ENCODE measurements at regions not wholly inside any gene's neighbourhood (a gene's known extent, or its start where the extent isn't known, plus 50 kb on each side); places are given as distances from the start of the nearest gene placed in this dataset.
A peak's percentile ranks its signal among the peaks of the same experiment; 100 is the strongest.

DNA sequence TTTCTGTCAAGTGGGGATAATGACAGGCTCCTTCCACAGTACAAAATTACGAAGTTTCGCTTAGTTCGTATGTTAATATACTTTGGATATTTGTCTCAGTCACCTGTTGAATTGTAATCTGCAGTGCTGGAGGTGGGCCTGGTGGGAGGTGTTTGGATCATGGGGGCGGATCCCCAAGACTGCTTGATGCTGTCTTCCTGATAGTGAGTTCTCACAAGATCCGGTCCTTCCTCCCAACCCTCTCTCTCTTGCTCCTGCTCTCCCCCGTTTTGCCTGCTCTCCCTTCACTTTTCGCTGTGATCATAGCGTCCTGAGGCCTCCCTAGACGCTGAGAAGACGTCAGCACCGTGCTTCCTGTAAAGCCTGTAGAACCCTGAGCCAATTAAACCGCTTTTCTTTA lies 97.1 kb upstream of the EPB41L3 start:
- no peak for DNase-seq (ENCODE audit: low spot score)

GRCh38 chr18:5639131-5639530 lies 95.3 kb upstream of the EPB41L3 start:
- no peak for DNase-seq (ENCODE audit: low spot score)

DNA sequence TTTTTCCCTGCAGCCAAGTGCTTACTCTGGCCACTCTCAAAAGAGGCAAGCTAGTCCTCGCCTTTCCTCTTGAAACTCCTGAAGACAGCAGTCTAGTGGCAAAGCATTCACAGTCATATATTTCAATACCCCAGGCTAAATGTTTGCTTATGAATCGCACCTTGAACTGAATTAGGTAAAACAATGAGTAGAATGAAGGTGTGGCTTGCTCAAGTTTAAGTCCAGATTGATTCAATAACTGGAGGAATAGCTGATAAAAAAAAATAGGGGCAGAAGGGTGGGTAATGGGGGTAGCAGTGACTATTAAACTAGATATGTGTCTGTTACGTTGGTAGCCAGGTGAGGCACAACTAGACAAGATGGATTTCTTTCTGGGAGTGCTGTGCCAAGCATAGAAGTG lies 88.2 kb upstream of the EPB41L3 start:
- DNase-seq (ENCODE audit: low spot score) = no peak

DNA sequence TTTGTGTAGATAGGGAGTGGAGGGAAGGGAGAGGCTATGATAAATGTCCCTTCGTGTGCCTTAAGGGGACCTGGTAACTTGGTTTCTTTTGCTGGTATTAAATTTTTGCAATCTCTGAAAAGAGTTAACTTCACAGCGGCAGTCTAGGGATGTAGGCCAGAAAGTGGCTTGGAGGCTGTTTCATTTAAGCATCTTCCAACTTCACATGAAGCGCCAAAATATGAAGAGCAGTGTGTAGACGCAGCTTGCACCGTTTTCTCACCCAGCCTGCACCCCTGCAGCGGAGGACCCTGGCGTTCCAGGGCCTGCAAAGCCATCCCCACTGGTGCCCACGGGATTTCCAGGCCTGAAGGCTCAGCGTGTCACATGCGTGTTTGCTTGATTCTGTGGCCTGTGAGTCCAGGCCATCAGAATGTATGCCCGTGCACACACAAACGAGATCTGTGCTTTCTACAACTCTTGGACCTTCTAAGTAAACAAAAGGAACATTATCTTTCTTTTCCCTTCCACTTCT lies 87.2 kb upstream of the EPB41L3 start:
- peak; percentile 7 for DNase-seq (ENCODE audit: low spot score)

GRCh38 chr18:5630057-5630899 lies 86.5 kb upstream of the EPB41L3 start:
- DNase-seq (ENCODE audit: low spot score) = peak; percentile 93

GRCh38 chr18:5628512-5629255 lies 84.9 kb upstream of the EPB41L3 start:
- peak; percentile 59 for DNase-seq (ENCODE audit: low spot score)

GRCh38 chr18:5627776-5628511 lies 84.1 kb upstream of the EPB41L3 start:
- DNase-seq (ENCODE audit: low spot score) = no peak

GRCh38 chr18:5626130-5626880 lies 82.5 kb upstream of the EPB41L3 start:
- no peak for DNase-seq (ENCODE audit: low spot score)

DNA sequence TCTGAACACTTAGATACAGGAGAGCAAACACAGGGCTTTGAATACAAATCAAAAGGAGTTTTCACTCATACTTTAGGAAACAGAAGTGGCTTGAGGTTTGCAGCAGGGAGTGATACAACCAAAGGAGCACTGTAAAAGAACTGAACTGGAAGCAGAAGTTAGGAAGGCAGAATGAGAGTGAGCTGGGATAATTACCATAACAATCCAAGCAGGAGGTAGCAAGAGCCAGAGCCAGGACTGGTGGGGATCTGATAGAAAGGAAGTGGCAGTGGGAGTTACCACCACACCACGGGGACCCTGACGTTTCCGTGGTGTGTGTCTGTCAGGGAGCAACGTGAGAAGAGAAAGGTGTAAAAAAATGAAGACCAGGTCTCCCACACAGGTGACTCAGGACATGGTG lies 81.3 kb upstream of the EPB41L3 start:
- DNase-seq (ENCODE audit: low spot score) = no peak

DNA sequence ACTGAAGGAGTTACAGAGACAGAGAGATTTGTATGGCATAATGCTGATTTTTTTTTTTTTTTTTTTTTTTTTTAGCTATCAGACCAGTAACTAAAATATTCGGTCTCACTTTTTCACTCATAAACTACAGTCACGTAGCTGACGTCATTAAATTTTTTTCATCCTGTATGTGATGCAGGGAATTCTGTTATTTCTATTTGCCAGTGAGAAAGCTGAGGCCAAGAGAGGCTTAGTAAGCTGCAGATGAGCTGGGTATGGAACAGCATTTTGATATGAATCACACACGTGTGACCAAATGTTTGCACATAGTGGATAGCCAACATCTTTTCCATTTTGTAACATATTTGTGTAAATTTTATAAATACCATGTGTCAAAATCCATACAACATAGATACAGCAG lies 79.1 kb upstream of the EPB41L3 start:
- no peak for DNase-seq (ENCODE audit: low spot score)

DNA sequence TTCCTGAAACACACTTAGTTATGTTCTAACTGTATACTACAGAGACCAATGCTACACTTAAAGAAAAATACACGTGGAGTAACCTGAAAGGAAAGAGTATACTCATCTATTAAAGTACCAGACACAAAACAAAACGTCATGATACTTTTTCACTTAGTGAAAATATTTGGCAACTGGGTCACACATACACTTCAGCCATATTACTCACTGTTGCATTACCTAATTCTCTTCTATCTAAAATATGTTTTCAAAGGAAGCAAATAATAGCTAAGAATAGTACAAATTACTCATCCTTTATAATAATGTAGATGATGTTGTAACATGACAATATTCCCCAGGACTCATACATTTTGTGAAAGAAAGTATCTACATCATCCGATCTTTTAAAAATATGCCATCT lies 76.5 kb upstream of the EPB41L3 start:
- DNase-seq (ENCODE audit: low spot score) = no peak

- no peak for DNase-seq (ENCODE audit: low spot score)
Measured at GRCh38 chr18:5619376-5619775, 75.6 kb upstream of the EPB41L3 start.

DNA sequence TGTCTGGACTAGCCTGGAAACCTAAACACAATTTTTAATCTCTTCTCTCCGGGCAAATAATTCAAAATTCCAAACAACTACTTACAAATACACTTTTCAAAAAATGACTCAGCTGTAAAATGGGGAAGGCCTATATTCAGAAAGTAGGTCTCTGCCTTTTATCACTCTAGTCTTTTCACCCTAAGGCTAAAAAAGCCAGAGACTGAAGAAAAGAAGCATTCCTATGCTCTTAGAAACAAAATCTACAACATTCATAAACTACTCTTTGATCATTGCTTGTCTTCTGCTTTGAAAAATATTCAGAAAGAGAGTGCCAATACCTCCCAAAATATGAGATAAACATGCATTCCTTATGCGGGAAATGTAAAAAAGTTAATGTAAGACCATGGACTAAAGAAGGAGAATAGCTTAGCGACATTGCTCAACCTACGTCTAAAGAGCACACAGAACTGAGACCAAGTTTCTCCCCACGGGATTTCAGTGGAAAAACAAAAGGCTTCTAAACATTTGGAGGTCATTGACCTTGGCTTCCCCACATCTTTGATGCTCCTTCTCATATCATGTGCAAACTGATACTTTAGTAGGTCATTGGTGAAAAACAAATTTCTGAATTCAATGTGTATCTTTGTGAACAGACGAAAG lies 74.4 kb upstream of the EPB41L3 start:
- DNase-seq (ENCODE audit: low spot score) = no peak

- DNase-seq (ENCODE audit: low spot score) = no peak
Measured at GRCh38 chr18:5611221-5611620, 67.4 kb upstream of the EPB41L3 start.

- DNase-seq (ENCODE audit: low spot score) = no peak
Measured at GRCh38 chr18:5608846-5609245, 65.0 kb upstream of the EPB41L3 start.

DNA sequence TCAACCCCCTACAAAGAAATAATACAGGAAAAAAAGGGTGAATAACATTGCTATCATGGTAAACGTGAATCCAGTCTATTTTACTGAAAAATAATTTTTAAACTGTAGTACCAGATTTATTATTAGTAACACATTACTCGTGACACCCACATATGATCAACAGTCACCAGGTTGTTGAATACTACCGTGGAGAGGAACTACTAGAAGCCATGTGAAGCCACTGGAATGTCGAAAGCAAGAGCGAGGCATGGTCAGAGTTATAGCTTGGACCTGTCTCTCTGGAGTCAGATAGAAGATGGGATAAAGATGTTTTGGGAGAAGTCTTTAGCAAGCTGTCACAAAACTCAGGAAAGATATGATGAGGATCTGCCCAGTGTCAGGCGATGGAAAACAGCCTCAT lies 63.2 kb upstream of the EPB41L3 start:
- no peak for DNase-seq (ENCODE audit: low spot score)

DNA sequence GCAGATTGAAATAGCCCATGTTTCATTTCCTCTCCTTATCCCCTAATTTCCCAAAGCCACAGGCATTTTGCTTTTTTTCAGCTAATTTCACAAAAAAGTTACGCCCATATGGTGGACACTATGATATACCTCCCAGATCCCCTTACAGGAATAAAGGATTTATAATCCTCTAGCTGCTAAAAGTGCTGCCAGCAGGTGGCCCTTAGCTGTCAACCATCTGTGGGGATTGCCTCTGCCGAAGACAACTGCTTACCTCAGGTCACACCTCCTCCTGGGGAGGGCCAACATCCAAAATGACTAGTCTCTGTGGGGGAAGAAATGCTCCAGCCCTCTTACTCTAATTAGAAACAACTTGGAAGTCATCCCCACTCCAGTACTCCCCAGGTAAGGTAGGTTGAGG lies 61.0 kb upstream of the EPB41L3 start:
- no peak for DNase-seq (ENCODE audit: low spot score)

GRCh38 chr18:5603153-5603552 lies 59.4 kb upstream of the EPB41L3 start:
- DNase-seq (ENCODE audit: low spot score) = no peak

DNA sequence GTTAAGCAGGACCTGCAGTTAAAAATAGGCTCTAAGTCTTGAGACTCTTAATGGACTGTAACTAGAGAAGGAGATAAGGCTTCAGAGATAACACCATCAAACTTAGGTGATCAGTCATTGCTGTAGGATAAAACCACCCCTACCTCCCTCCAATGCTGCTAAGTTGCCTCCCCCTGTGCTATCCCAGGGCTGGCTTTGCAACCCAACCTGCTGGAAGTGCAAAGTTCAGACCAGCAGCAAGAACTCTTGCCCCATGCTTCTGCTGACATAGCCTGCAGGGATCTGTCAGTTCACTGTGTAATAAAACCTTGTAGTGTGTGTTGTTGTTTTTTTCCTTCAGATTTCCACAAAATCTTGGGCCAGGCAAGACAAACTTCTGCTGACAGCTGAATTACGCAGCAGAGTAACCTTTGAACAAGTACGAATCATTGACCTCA lies 57.4 kb upstream of the EPB41L3 start:
- DNase-seq (ENCODE audit: low spot score) = no peak

GRCh38 chr18:5600378-5601071 lies 56.7 kb upstream of the EPB41L3 start:
- DNase-seq (ENCODE audit: low spot score) = peak; percentile 14

- DNase-seq (ENCODE audit: low spot score) = no peak
Measured at GRCh38 chr18:5596585-5596984, 52.8 kb upstream of the EPB41L3 start.
